Peyer's patch (tissue), 4 donors: ENCODE measurements at regions not wholly inside any gene's neighbourhood (a gene's known extent, or its start where the extent isn't known, plus 50 kb on each side); places are given as distances from the start of the nearest gene placed in this dataset.

Experiments used
- CTCF ChIP-seq, 6 experiments: fragments of 450-650 bp in 4 of 6; fragments of 200-600 bp in 2 of 6; sonication (generic) in 1 of 6; IDR thresholded peaks; one replicate each; pipeline ENCODE4 v1.5.1; 2017 to 2019; ENCODE audit warnings: antibody characterized with exemption in 6 of 6, mild to moderate bottlenecking in 3 of 6, moderate library complexity in 1 of 6
- POLR2A ChIP-seq, 2 donors: fragments of 450-650 bp; IDR thresholded peaks; one replicate each; pipeline ENCODE4 v1.5.1; 2017; ENCODE audit warnings: antibody characterized with exemption in 2 of 2, mild to moderate bottlenecking in 2 of 2, moderate library complexity in 2 of 2

- TF ChIP-seq POLR2A (IDR thresholded peaks at IDR 0.05), result no peak
- no peak for TF ChIP-seq CTCF (IDR thresholded peaks at IDR 0.05)
Measured at GRCh38 chr5:92556747-92557146, 1024.3 kb downstream of the NR2F1-AS1 start.
